Superior temporal gyrus (tissue), 1 donor: ENCODE measurements at regions not wholly inside any gene's neighbourhood (a gene's known extent, or its start where the extent isn't known, plus 50 kb on each side); places are given as distances from the start of the nearest gene placed in this dataset.
A peak's percentile ranks its signal among the peaks of the same experiment; 100 is the strongest.

Experiments
- DNase-seq: peaks from one replicate; pipeline ENCODE4 v3.0.0-alpha.2; 2016; ENCODE audit errors: extremely low spot score

- no peak for DNase-seq
These were observed 57.0 kb upstream of the LMX1B start for GRCh38 chr9:126556560-126557250.

- peak; percentile 79 for DNase-seq
These were observed 55.6 kb upstream of the LMX1B start for GRCh38 chr9:126558051-126558665.

GRCh38 chr9:126559296-126559695, 54.4 kb upstream of the LMX1B start:
- no peak for DNase-seq

GRCh38 chr9:126561582-126561981, 52.1 kb upstream of the LMX1B start:
- no peak for DNase-seq

- no peak for DNase-seq
These were observed 50.2 kb upstream of the LMX1B start for GRCh38 chr9:126563556-126563955.
